Transverse colon (tissue), 4 donors: ENCODE measurements at regions not wholly inside any gene's neighbourhood (a gene's known extent, or its start where the extent isn't known, plus 50 kb on each side); places are given as distances from the start of the nearest gene placed in this dataset.

Experiments
- POLR2AphosphoS5 ChIP-seq, 3 donors: sonication (generic); formaldehyde crosslinking; IDR thresholded peaks; one replicate each; pipeline ENCODE4 v1.6.1; 2016; ENCODE audit warnings: antibody characterized with exemption in 3 of 3
- TF ChIP-seq, protein P1 (sequence below), 5 experiments: fragments of 200-600 bp in 3 of 5; fragments of 450-650 bp in 2 of 5; sonication (generic) in 3 of 5; IDR thresholded peaks; 1 replicate in 2 of 5; 2 replicates in 3 of 5; pipeline ENCODE4 v1.5.1; 2016 to 2017; ENCODE audit warnings: antibody characterized with exemption in 5 of 5, inconsistent platforms in 3 of 5, mild to moderate bottlenecking in 2 of 5, moderate library complexity in 1 of 5

- TF ChIP-seq POLR2AphosphoS5 (IDR thresholded peaks at IDR 0.05): no peak
- TF ChIP-seq, protein P1, sequence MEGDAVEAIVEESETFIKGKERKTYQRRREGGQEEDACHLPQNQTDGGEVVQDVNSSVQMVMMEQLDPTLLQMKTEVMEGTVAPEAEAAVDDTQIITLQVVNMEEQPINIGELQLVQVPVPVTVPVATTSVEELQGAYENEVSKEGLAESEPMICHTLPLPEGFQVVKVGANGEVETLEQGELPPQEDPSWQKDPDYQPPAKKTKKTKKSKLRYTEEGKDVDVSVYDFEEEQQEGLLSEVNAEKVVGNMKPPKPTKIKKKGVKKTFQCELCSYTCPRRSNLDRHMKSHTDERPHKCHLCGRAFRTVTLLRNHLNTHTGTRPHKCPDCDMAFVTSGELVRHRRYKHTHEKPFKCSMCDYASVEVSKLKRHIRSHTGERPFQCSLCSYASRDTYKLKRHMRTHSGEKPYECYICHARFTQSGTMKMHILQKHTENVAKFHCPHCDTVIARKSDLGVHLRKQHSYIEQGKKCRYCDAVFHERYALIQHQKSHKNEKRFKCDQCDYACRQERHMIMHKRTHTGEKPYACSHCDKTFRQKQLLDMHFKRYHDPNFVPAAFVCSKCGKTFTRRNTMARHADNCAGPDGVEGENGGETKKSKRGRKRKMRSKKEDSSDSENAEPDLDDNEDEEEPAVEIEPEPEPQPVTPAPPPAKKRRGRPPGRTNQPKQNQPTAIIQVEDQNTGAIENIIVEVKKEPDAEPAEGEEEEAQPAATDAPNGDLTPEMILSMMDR (IDR thresholded peaks at IDR 0.05): no peak
Observed at GRCh38 chr22:49455595-49455994, 372.1 kb downstream of the BRD1 start.
